HFF-Myc (cell line): ENCODE measurements at regions not wholly inside any gene's neighbourhood (a gene's known extent, or its start where the extent isn't known, plus 50 kb on each side); places are given as distances from the start of the nearest gene placed in this dataset.

ENCODE experiments used
- DNase-seq: peaks from one replicate; pipeline ENCODE4 v3.0.0-alpha.2; 2011; ENCODE audit warnings: low read depth; ENCODE audit errors: extremely low read depth
- H3K4me3 ChIP-seq: replicated peaks from 2 replicates; pipeline ENCODE4 v1.5.1; 2011; ENCODE audit warnings: low read depth, mild to moderate bottlenecking, control low read depth, low read length
- CTCF ChIP-seq: IDR thresholded peaks from 2 replicates; pipeline ENCODE4 v1.5.1; 2012; ENCODE audit warnings: mild to moderate bottlenecking, low read depth, low read length, control low read depth; ENCODE audit errors: missing control alignments

GRCh38 chr7:54476609-54477008 is 65.6 kb upstream of the VSTM2A start:
- DNase-seq, result no peak
- H3K4me3 ChIP-seq, result no peak overlapping the region
- no peak for TF ChIP-seq CTCF

- DNase-seq, result no peak
- no peak for TF ChIP-seq CTCF
- H3K4me3 ChIP-seq, result no peak overlapping the region
Measured at GRCh38 chr7:54477083-54477482, 65.1 kb upstream of the VSTM2A start.

- no peak for DNase-seq
- no peak overlapping the region for H3K4me3 ChIP-seq
- TF ChIP-seq CTCF, result no peak
Measured at GRCh38 chr7:54483523-54483922, 58.7 kb upstream of the VSTM2A start.

- DNase-seq, result no peak
- no peak overlapping the region for H3K4me3 ChIP-seq
- no peak for TF ChIP-seq CTCF
Measured at GRCh38 chr7:54485044-54485443, 57.1 kb upstream of the VSTM2A start.
